Cardiac fibroblast (primary cell): ENCODE measurements at regions not wholly inside any gene's neighbourhood (a gene's known extent, or its start where the extent isn't known, plus 50 kb on each side); places are given as distances from the start of the nearest gene placed in this dataset.
"Not testable (repeated sequence)": the region's sequence is repeated elsewhere in the genome, so short reads cannot be mapped to it uniquely, and the experiment has no call there.

Source experiments
- DNase-seq, 2 donors: peaks; one replicate each; pipeline versions ENCODE4 v3.0.0 to v3.0.0-alpha.2; 2010; ENCODE audit warnings: low read depth in 2 of 2
- H3K4me3 ChIP-seq, 2 donors: replicated peaks in 1 of 2; 1 replicate in 1 of 2; 2 replicates in 1 of 2; pipeline ENCODE4 v1.5.1; 2011; ENCODE audit warnings: low read depth in 2 of 2, low read length in 2 of 2, mild to moderate bottlenecking in 2 of 2, moderate library complexity in 1 of 2
- CTCF ChIP-seq: IDR thresholded peaks from one replicate; pipeline ENCODE4 v1.5.1; 2011; ENCODE audit warnings: low read depth, mild to moderate bottlenecking, low read length, inconsistent platforms

GRCh38 chr18:77342736-77343135 is 93.1 kb downstream of the GALR1 start:
- H3K4me3 ChIP-seq: no peak overlapping the region
- TF ChIP-seq CTCF: no peak
- DNase-seq: no peak

- no peak overlapping the region for H3K4me3 ChIP-seq
- TF ChIP-seq CTCF: no peak
- no peak for DNase-seq
Observed at GRCh38 chr18:77343846-77344510, 94.3 kb downstream of the GALR1 start.

DNA sequence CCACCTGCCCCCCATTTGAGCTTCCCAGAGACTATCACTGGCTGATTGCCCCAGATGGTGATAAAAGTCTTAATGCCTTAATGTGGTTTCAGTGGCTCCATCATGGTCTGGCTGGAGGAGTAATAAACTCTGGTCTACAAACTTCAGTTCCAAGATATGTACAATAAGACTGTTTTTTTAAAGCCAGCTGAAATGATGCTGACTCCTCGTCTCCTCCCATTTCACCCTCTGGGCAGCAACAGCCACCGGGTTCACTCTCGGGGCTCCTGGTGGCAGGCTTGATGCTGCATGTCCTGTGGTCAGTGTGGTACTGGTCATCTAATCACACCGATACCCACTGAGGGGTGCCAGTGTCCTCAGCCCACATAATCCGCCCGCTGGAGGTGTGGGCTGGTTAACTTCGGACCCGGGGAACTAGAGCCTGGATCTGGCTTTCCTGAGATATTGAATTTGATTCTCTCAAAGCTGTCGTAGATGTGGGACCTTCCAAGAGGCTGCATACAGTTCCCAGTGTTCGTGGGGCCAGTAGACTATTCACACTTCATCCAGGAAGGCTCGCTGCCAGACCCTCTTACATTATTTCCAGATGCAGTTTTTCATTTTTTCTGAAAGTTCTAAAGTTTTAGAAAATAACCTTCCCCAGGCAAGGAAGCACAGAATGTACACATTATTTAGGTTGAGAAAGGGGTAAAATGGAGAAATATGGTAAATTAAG is 95.3 kb downstream of the GALR1 start:
- no peak overlapping the region for H3K4me3 ChIP-seq
- DNase-seq: no peak
- TF ChIP-seq CTCF: no peak

GRCh38 chr18:77346208-77346810 is 96.7 kb downstream of the GALR1 start:
- peak; percentile 38 to 60 for DNase-seq
- TF ChIP-seq CTCF: no peak
- no peak overlapping the region for H3K4me3 ChIP-seq

GRCh38 chr18:77353349-77353748 is 103.7 kb downstream of the GALR1 start:
- H3K4me3 ChIP-seq, DNase-seq: not testable (repeated sequence)

DNA sequence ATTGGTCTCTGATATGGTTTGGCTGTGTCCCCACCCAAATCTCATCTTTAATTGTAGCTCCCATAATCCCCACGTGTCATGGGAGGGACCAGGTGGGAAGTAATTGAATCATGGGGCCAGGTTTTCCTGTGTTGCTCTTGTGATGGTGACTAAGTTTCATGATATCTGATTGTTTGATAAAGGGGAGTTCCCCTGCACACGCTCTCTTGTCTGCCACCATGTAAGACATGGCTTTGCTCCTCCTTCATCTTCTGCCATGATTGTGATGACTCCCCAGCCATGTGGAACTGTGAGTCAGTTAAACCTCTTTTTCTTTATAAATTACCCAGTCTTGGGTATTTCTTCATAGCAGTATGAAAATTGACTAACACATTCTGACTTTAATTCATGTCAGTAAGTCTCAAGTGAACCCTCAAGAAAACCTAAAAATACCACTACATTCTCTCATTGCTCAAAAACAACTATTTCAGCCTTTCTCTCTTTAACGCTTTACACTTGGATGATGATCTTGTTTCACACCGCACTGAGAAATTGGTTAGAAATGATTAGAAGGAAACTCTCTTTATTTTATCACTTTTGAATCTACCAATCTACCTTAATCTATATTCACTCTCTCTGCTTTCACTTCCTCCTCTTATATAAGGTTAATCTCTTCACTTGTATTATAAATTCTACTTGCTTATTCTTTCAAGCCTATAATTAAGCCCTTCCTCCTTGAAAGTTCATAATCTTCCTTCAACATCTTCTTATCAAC is 110.1 kb downstream of the GALR1 start:
- TF ChIP-seq CTCF: no peak
- DNase-seq: no peak
- H3K4me3 ChIP-seq: no peak overlapping the region
